ENCODE measurements at regions not wholly inside any gene's neighbourhood (a gene's known extent, or its start where the extent isn't known, plus 50 kb on each side); places are given as distances from the start of the nearest gene placed in this dataset.

DNA sequence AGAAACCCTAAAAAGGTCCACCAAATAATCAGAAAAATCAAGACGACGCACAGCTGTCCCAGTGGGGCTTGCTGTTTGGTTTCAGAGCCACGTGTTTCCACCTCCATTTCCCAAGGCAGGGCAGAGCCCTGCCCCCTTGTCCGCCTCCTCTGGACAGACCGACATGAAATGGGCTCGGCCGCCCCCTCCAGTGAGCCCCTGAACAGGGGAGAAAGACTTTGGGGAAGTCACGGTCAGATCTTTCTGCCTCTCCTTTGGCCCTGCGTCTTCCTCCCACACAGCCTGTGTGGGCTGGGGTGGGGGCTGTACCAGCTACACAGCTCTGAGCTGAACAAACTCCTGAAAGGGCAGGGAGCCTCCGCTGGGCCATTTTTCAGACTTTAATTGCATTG, 230.7 kb downstream of the ENGASE start:
- ChIA-PET POLR2A (no interaction called here), CTCF (interaction anchor here (0.8 to 1.4 kb wide), 2 partner anchors 12 to 117 kb away, joined by 3 to 4 read pairs; no protein-coding TSS in a partner anchor)
- Histone ChIP-seq H3K4me2 (no peak overlapping the region), H3K9me3 (no peaks in the 10 kb centered on the region), H3K4me3 (no peak overlapping the region), H3K27ac (no peak overlapping the region), H3K4me1 (no peaks in the 10 kb centered on the region)
- ATAC-seq (no peak), DNase-seq (ENCODE audit: low read depth in 1 of 2, low spot score in 1 of 2) (no peak), FAIRE-seq (no peak)
- 80% methylated on average over 10 of the region's 10 CpGs for WGBS (ENCODE audit: missing lambda C conversion rate)
- no peak for TF ChIP-seq EP300 (IDR thresholded peaks at IDR 0.05)
- no peak for TF ChIP-seq RARB (CRISPR knock-in tag; IDR thresholded peaks at IDR 0.05)
- no peak for TF ChIP-seq SMC3 (IDR thresholded peaks at IDR 0.05)
- TF ChIP-seq, protein P1, sequence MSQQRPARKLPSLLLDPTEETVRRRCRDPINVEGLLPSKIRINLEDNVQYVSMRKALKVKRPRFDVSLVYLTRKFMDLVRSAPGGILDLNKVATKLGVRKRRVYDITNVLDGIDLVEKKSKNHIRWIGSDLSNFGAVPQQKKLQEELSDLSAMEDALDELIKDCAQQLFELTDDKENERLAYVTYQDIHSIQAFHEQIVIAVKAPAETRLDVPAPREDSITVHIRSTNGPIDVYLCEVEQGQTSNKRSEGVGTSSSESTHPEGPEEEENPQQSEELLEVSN (IDR thresholded peaks at IDR 0.05; ENCODE audit: borderline replicate concordance, low read depth): no peak
- TF ChIP-seq FOSB (CRISPR knock-in tag; IDR thresholded peaks at IDR 0.05): no peak
- no peak for TF ChIP-seq TP53 (CRISPR knock-in tag; IDR thresholded peaks at IDR 0.05)
- no peak for TF ChIP-seq FOSL2 (IDR thresholded peaks at IDR 0.05)
- TF ChIP-seq FOSL2 (CRISPR knock-in tag; IDR thresholded peaks at IDR 0.05): no peak
- no peak for TF ChIP-seq PHF8 (IDR thresholded peaks at IDR 0.05; ENCODE audit: borderline replicate concordance, low read depth)
- no peak for TF ChIP-seq RCOR1 (IDR thresholded peaks at IDR 0.05; ENCODE audit: low read depth, low read length)
- TF ChIP-seq SREBF2 (IDR thresholded peaks at IDR 0.05): no peak
- TF ChIP-seq RNF2 (IDR thresholded peaks at IDR 0.05; ENCODE audit: borderline replicate concordance, low read depth): no peak
- no peak for TF ChIP-seq MYC (IDR thresholded peaks at IDR 0.05; ENCODE audit: borderline replicate concordance, low read length)
- TF ChIP-seq ZC3H11A (IDR thresholded peaks at IDR 0.05): no peak
- TF ChIP-seq KDM1A (IDR thresholded peaks at IDR 0.05; ENCODE audit: low read depth): no peak
- no peak for TF ChIP-seq ZSCAN20 (CRISPR knock-in tag; IDR thresholded peaks at IDR 0.05)
- TF ChIP-seq EHMT2 (IDR thresholded peaks at IDR 0.05; ENCODE audit: low read depth): no peak

DNA sequence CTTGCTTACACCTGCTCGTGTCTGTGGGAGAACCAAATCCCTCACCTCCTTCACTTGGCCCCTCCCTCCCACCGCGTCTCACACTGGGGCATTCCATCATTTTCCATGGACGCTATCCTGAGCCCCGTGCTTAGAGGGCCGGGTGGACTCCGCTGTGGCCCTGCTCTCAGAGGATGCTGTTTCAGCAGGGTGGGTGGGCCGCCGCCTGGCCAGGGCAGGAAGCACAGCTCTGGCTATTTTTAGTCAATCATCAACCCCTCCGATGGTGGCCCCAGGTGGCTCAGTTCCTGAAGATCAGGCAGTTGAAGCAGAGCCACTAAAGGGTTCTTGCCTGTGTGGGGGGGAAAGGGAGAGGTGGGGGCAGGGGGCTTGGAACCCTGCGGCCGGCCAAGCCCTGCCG, 230.3 kb downstream of the ENGASE start:
- POLR2A ChIA-PET: no interaction called here
- Histone ChIP-seq H3K4me3 (no peak overlapping the region), H3K27ac (no peak overlapping the region), H3K4me1 (no peaks in the 10 kb centered on the region), H3K4me2 (no peak overlapping the region), H3K9me3 (no peaks in the 10 kb centered on the region)
- CTCF ChIA-PET: interaction anchor here (0.8 to 1.4 kb wide), 2 partner anchors 12 to 116 kb away, joined by 3 to 4 read pairs; no protein-coding TSS in a partner anchor
- DNase-seq (ENCODE audit: low read depth in 1 of 2, low spot score in 1 of 2): peak in 1 of 2 experiments; percentile 41
- TF ChIP-seq, protein P2, sequence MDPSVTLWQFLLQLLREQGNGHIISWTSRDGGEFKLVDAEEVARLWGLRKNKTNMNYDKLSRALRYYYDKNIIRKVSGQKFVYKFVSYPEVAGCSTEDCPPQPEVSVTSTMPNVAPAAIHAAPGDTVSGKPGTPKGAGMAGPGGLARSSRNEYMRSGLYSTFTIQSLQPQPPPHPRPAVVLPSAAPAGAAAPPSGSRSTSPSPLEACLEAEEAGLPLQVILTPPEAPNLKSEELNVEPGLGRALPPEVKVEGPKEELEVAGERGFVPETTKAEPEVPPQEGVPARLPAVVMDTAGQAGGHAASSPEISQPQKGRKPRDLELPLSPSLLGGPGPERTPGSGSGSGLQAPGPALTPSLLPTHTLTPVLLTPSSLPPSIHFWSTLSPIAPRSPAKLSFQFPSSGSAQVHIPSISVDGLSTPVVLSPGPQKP (IDR thresholded peaks at IDR 0.05; ENCODE audit: low read depth, low read length): no peak
- TF ChIP-seq ZSCAN20 (CRISPR knock-in tag; IDR thresholded peaks at IDR 0.05) (no peak), HEYL (CRISPR knock-in tag; IDR thresholded peaks at IDR 0.05) (no peak), KDM1A (IDR thresholded peaks at IDR 0.05; ENCODE audit: low read depth) (no peak), FOSL2 (IDR thresholded peaks at IDR 0.05) (no peak), FOSL2 (CRISPR knock-in tag; IDR thresholded peaks at IDR 0.05) (no peak), NR3C1 (IDR thresholded peaks at IDR 0.05) (no peak), ZC3H11A (IDR thresholded peaks at IDR 0.05) (no peak), HOXB5 (CRISPR knock-in tag; IDR thresholded peaks at IDR 0.05) (no peak), KDM5A (IDR thresholded peaks at IDR 0.05) (no peak), HOXB13 (CRISPR knock-in tag; IDR thresholded peaks at IDR 0.05; ENCODE audit: low read depth) (no peak), GATA3 (IDR thresholded peaks at IDR 0.05; ENCODE audit: borderline replicate concordance) (no peak), EHF (CRISPR knock-in tag; IDR thresholded peaks at IDR 0.05) (no peak)
- TF ChIP-seq, protein P3, sequence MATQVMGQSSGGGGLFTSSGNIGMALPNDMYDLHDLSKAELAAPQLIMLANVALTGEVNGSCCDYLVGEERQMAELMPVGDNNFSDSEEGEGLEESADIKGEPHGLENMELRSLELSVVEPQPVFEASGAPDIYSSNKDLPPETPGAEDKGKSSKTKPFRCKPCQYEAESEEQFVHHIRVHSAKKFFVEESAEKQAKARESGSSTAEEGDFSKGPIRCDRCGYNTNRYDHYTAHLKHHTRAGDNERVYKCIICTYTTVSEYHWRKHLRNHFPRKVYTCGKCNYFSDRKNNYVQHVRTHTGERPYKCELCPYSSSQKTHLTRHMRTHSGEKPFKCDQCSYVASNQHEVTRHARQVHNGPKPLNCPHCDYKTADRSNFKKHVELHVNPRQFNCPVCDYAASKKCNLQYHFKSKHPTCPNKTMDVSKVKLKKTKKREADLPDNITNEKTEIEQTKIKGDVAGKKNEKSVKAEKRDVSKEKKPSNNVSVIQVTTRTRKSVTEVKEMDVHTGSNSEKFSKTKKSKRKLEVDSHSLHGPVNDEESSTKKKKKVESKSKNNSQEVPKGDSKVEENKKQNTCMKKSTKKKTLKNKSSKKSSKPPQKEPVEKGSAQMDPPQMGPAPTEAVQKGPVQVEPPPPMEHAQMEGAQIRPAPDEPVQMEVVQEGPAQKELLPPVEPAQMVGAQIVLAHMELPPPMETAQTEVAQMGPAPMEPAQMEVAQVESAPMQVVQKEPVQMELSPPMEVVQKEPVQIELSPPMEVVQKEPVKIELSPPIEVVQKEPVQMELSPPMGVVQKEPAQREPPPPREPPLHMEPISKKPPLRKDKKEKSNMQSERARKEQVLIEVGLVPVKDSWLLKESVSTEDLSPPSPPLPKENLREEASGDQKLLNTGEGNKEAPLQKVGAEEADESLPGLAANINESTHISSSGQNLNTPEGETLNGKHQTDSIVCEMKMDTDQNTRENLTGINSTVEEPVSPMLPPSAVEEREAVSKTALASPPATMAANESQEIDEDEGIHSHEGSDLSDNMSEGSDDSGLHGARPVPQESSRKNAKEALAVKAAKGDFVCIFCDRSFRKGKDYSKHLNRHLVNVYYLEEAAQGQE (IDR thresholded peaks at IDR 0.05): no peak
- TF ChIP-seq, protein P4, sequence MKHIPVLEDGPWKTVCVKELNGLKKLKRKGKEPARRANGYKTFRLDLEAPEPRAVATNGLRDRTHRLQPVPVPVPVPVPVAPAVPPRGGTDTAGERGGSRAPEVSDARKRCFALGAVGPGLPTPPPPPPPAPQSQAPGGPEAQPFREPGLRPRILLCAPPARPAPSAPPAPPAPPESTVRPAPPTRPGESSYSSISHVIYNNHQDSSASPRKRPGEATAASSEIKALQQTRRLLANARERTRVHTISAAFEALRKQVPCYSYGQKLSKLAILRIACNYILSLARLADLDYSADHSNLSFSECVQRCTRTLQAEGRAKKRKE (CRISPR knock-in tag; IDR thresholded peaks at IDR 0.05; ENCODE audit: low read depth): no peak
- TF ChIP-seq, protein P5, sequence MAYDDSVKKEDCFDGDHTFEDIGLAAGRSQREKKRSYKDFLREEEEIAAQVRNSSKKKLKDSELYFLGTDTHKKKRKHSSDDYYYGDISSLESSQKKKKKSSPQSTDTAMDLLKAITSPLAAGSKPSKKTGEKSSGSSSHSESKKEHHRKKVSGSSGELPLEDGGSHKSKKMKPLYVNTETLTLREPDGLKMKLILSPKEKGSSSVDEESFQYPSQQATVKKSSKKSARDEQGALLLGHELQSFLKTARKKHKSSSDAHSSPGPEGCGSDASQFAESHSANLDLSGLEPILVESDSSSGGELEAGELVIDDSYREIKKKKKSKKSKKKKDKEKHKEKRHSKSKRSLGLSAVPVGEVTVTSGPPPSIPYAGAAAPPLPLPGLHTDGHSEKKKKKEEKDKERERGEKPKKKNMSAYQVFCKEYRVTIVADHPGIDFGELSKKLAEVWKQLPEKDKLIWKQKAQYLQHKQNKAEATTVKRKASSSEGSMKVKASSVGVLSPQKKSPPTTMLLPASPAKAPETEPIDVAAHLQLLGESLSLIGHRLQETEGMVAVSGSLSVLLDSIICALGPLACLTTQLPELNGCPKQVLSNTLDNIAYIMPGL (CRISPR knock-in tag; IDR thresholded peaks at IDR 0.05; ENCODE audit: borderline replicate concordance): no peak
- TF ChIP-seq, protein P6, sequence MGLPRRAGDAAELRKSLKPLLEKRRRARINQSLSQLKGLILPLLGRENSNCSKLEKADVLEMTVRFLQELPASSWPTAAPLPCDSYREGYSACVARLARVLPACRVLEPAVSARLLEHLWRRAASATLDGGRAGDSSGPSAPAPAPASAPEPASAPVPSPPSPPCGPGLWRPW (IDR thresholded peaks at IDR 0.05): no peak
- TF ChIP-seq, protein P1 (IDR thresholded peaks at IDR 0.05; ENCODE audit: borderline replicate concordance, low read depth): no peak
- WGBS (ENCODE audit: missing lambda C conversion rate): 74% methylated on average over 11 of the region's 13 CpGs
- ATAC-seq: peak; percentile 25 to 59; a peak in 3 of 6 replicates
- FAIRE-seq: no peak

Measured in A549 (cell line).